ENCODE measurements at regions not wholly inside any gene's neighbourhood (a gene's known extent, or its start where the extent isn't known, plus 50 kb on each side); places are given as distances from the start of the nearest gene placed in this dataset.

DNA sequence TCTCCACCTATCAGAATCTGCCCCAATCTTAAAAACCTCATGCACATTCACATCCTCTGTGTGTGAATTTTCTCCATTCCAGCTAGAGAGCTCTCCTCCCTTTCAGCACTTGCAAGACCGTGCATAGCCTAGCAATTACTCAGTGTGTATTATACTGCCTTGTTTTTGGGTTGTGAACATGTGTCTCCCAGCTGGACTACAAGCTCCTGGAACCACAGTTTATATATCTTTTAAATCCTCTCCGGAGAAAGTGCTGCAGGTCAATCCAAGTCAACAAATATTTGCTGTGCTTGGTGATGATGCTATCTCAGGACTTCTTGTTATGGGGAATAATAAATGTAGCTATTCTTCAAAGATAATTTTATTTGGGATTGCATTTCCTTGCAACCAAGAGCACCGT lies 58.2 kb upstream of the MEX3C start:
- TF ChIP-seq, protein P1, sequence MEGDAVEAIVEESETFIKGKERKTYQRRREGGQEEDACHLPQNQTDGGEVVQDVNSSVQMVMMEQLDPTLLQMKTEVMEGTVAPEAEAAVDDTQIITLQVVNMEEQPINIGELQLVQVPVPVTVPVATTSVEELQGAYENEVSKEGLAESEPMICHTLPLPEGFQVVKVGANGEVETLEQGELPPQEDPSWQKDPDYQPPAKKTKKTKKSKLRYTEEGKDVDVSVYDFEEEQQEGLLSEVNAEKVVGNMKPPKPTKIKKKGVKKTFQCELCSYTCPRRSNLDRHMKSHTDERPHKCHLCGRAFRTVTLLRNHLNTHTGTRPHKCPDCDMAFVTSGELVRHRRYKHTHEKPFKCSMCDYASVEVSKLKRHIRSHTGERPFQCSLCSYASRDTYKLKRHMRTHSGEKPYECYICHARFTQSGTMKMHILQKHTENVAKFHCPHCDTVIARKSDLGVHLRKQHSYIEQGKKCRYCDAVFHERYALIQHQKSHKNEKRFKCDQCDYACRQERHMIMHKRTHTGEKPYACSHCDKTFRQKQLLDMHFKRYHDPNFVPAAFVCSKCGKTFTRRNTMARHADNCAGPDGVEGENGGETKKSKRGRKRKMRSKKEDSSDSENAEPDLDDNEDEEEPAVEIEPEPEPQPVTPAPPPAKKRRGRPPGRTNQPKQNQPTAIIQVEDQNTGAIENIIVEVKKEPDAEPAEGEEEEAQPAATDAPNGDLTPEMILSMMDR (IDR thresholded peaks at IDR 0.05): no peak
- no peak for TF ChIP-seq POLR2A (IDR thresholded peaks at IDR 0.05)
